ENCODE measurements at regions not wholly inside any gene's neighbourhood (a gene's known extent, or its start where the extent isn't known, plus 50 kb on each side); places are given as distances from the start of the nearest gene placed in this dataset.

DNA sequence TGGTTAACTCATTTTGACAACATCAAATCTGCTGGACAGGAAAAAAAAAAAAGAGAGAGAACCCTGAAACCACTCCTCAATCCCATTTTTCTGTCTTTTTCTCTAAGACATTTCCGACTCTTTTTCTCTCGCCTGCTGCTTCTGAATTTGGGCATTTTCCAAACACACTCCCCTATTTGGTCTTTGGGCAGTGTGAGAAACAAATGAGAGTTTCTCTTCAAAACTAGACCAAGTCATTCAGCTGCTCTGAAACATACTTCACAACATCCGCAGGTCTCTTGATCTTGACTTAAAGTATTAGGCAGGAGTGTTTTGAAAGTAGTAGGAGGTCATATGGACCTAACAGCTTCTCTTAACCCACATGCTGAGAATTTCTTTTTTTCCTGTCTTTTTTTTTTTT is 364.8 kb upstream of the ESRRG start:
- TF ChIP-seq POLR2A (IDR thresholded peaks at IDR 0.05) (no peak), POLR2AphosphoS5 (IDR thresholded peaks at IDR 0.05) (no peak), EP300 (IDR thresholded peaks at IDR 0.05; ENCODE audit: low read depth) (no peak)
- TF ChIP-seq, protein P1, sequence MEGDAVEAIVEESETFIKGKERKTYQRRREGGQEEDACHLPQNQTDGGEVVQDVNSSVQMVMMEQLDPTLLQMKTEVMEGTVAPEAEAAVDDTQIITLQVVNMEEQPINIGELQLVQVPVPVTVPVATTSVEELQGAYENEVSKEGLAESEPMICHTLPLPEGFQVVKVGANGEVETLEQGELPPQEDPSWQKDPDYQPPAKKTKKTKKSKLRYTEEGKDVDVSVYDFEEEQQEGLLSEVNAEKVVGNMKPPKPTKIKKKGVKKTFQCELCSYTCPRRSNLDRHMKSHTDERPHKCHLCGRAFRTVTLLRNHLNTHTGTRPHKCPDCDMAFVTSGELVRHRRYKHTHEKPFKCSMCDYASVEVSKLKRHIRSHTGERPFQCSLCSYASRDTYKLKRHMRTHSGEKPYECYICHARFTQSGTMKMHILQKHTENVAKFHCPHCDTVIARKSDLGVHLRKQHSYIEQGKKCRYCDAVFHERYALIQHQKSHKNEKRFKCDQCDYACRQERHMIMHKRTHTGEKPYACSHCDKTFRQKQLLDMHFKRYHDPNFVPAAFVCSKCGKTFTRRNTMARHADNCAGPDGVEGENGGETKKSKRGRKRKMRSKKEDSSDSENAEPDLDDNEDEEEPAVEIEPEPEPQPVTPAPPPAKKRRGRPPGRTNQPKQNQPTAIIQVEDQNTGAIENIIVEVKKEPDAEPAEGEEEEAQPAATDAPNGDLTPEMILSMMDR (IDR thresholded peaks at IDR 0.05) = no peak

DNA sequence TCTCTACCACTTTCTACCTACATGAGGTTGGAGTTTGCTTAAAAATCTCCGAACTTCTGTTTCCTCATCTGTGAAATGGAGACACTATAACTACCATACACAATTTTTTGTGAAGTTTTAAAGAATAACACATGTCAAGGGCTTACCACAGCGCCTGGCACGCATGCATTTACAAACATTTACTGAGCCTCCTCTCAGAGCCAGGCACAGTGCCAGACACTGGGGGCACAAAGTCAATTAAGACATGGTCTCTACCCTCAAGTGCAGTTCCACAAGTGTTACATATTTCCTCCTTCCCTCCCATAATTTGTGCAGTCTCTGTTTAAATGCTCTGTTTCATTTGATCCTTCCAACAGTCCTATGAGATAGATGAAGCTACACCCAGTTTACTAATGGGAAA is 356.4 kb upstream of the ESRRG start:
- H3K27ac ChIP-seq = no peak overlapping the region
- no peaks in the 10 kb centered on the region for H3K36me3 ChIP-seq
- in situ Hi-C loops (cut with MboI; ENCODE audit: low pct_ligation_motif_present in 1 of 4, low pct_unique_long_range_greater_than_20kb in 1 of 4, low sequenced_read_pairs in 3 of 4) (no loop called here), intact Hi-C loops (cut with DNase I; ENCODE audit: low total_unique reads) (no loop called here)
- no peaks in the 10 kb centered on the region for H3K27me3 ChIP-seq
- H3K9me3 ChIP-seq = no peaks in the 10 kb centered on the region
- no peak for DNase-seq
- 63 to 74% methylated on average over 2 to 3 of the region's 3 CpGs for WGBS, 2 donors (ENCODE audit: low coverage in 1 of 2)
- no peak overlapping the region for H3K4me3 ChIP-seq
- H3K4me1 ChIP-seq = no peaks in the 10 kb centered on the region
- TF ChIP-seq POLR2A (IDR thresholded peaks at IDR 0.05) (no peak), EP300 (IDR thresholded peaks at IDR 0.05; ENCODE audit: low read depth) (no peak), POLR2AphosphoS5 (IDR thresholded peaks at IDR 0.05) (no peak)
- TF ChIP-seq, protein P1 (IDR thresholded peaks at IDR 0.05) = no peak

More for the DNA sequence above, 364.8 kb upstream of the ESRRG start:
- peaks cover 0 to 13% (median 5%) of the 10 kb centered on the region in 4 donors for H3K4me1 ChIP-seq
- in situ Hi-C loops (cut with MboI; ENCODE audit: low pct_ligation_motif_present in 1 of 4, low pct_unique_long_range_greater_than_20kb in 1 of 4, low sequenced_read_pairs in 3 of 4) = no loop called here
- 74 to 75% methylated on average over 3 of the region's 3 CpGs for WGBS, 2 donors (ENCODE audit: low coverage in 1 of 2)
- no peaks in the 10 kb centered on the region for H3K36me3 ChIP-seq
- H3K4me3 ChIP-seq = no peak overlapping the region
- DNase-seq = no peak
- H3K27ac ChIP-seq = no peak overlapping the region
- peaks cover 3% of the 10 kb centered on the region for H3K27me3 ChIP-seq
- H3K9me3 ChIP-seq = no peaks in the 10 kb centered on the region
- intact Hi-C loops (cut with DNase I; ENCODE audit: low total_unique reads) = no loop called here

DNA sequence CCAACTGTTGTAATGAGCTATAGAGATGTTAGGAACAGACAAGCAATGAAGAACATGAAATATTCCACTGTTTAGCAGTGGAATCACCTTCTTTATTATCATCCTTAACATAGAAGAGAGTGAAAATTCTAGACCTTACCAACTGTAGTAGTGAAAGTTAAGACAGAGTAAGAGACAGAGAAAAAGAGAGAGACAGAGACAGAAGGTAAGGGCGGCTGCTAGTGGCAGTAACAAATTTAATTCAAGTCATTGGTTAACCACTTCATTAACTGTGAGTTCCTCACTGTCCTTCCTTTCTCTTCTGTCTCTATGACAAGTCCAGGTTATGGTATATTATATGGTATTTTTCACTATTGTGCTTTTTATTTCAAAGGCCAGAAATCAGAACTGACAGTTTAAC is 355.7 kb upstream of the ESRRG start:
- intact Hi-C loops (cut with DNase I; ENCODE audit: low total_unique reads) = no loop called here
- Histone ChIP-seq H3K36me3 (no peaks in the 10 kb centered on the region), H3K4me1 (no peaks in the 10 kb centered on the region), H3K4me3 (no peak overlapping the region), H3K27ac (peak overlapping the region in 1 of 4 donors; percentile 14), H3K9me3 (no peaks in the 10 kb centered on the region), H3K27me3 (no peaks in the 10 kb centered on the region)
- TF ChIP-seq, protein P1 (IDR thresholded peaks at IDR 0.05) = no peak
- no peak for TF ChIP-seq EP300 (IDR thresholded peaks at IDR 0.05; ENCODE audit: low read depth)
- TF ChIP-seq POLR2A (IDR thresholded peaks at IDR 0.05) = no peak
- TF ChIP-seq POLR2AphosphoS5 (IDR thresholded peaks at IDR 0.05) = no peak
- no peak for DNase-seq
- 18 to 50% methylated on average over 1 of the region's 1 CpG for WGBS, 2 donors (ENCODE audit: low coverage in 1 of 2)
- in situ Hi-C loops (cut with MboI; ENCODE audit: low pct_ligation_motif_present in 1 of 4, low pct_unique_long_range_greater_than_20kb in 1 of 4, low sequenced_read_pairs in 3 of 4) = no loop called here

DNA sequence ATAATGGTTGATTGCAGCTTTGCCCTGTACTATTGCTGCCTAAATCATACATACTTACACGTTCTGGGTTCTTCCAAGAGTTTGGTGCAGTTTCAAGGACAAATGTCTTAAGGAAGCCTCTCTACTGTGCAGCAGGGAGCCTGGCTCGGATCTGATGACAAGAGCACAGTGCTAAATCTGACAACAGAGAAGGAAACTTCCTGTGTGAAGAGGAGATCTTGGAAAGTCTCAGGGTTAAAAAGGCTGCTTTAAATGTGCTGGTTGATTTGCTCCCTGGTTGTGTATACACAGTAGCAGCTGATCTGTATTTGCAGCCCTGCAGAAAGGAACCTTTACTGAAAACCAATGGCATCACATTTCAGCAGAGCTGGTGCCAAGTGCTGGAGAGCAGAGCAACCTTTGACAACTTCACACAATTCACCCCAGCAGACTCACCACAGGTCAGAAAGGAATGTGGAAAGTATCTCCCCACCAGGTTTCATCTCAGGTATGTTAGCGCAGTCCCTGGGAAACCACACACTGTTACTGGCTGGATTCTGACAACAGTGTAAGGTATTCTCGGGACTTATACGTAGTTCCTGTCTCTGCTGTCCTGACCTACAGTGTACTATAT is 355.0 kb upstream of the ESRRG start:
- intact Hi-C loops (cut with DNase I; ENCODE audit: low total_unique reads) = no loop called here
- peak overlapping the region in 3 of 4 donors; percentile 4 to 14 (median 5) for H3K27ac ChIP-seq

More for the DNA sequence above, 355.0 kb upstream of the ESRRG start:
- no peaks in the 10 kb centered on the region for H3K36me3 ChIP-seq
- H3K4me3 ChIP-seq = no peak overlapping the region
- H3K4me1 ChIP-seq = no peaks in the 10 kb centered on the region
- in situ Hi-C loops (cut with MboI; ENCODE audit: low pct_ligation_motif_present in 1 of 4, low pct_unique_long_range_greater_than_20kb in 1 of 4, low sequenced_read_pairs in 3 of 4) = no loop called here
- DNase-seq = no peak
- TF ChIP-seq EP300 (IDR thresholded peaks at IDR 0.05; ENCODE audit: low read depth) (no peak), POLR2AphosphoS5 (IDR thresholded peaks at IDR 0.05) (no peak), POLR2A (IDR thresholded peaks at IDR 0.05) (no peak)
- TF ChIP-seq, protein P1 (IDR thresholded peaks at IDR 0.05) = no peak
- WGBS, 2 donors (ENCODE audit: low coverage in 1 of 2) = 33 to 37% methylated on average over 4 to 5 of the region's 5 CpGs
- no peaks in the 10 kb centered on the region for H3K9me3 ChIP-seq
- H3K27me3 ChIP-seq = no peaks in the 10 kb centered on the region
